Nucleus accumbens (tissue), 56 donors: ENCODE measurements at regions not wholly inside any gene's neighbourhood (a gene's known extent, or its start where the extent isn't known, plus 50 kb on each side); places are given as distances from the start of the nearest gene placed in this dataset.
"Not testable (repeated sequence)": the region's sequence is repeated elsewhere in the genome, so short reads cannot be mapped to it uniquely, and the experiment has no call there.

Source experiments
- DNase-seq, 56 donors: peaks; one replicate each; lab custom pipeline; 2025; lab: John Stamatoyannopoulos, UW

DNA sequence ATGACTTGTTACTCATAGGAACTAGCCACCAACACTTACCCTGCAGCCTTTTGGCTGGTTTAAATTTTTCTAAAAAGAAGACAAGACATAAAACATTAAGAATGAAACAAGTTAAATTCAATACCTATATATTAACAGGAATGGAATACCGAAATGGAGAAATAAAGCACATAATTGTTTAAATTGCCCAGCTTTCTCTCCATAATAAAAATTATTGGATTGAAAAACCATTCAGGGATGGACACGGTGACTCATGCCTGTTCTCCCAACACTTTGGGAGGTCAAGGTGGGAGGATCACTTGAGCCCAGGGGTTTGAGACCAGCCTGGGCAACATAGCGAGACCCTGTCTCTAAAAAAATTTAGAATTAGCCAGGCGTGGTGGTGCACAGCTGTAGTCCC lies 179.4 kb upstream of the MKLN1 start:
- no peak for DNase-seq

DNA sequence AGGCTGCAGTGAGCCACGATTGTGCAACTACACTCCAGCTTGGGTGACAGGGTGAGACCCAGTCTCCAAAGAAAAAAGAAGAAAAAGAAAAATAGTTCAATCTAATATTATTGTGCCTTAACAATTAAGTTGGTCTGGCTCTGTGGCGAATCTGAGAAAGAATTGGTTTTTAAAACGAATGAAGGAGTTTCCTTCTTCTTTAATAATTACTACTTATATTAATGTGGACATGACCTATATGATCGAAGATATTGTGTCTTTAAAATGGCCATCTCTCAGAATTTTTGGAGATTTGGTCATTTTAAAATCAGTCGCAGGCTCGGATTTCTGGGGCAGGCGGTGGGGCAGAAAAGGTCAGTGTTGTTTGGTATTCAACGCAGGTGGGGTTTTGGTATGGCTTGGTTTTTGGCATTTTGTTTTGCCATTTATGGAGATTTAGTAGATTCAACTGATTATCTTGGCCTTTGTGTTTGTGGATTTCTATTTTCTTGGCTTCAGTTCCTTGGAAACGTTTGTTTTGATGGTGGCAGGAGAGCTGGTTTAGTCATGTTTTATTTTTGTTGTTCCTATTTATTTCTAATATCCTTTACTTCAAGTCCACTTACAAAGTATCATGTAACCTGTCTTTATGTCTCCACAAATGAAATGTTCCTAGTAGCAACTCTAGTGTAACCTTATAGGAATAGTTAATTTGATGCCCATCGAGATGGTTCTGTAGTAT lies 178.8 kb upstream of the MKLN1 start:
- DNase-seq = no peak

DNA sequence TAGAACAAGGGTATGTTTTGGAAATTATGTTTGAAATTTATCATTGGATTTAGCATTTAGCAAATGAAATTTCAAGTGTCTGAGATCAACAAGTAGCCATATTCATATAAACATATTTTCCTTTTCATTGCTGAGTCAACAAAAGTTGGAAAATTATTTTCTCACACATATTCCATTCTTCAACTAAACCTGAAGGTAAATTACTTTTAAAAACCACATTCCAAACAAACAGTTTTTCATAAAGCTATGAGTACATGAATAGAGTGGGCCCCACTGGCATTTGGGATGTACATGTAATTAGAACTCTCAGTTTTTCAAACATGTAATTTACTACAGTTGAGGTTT lies 178.3 kb upstream of the MKLN1 start:
- no peak for DNase-seq

DNA sequence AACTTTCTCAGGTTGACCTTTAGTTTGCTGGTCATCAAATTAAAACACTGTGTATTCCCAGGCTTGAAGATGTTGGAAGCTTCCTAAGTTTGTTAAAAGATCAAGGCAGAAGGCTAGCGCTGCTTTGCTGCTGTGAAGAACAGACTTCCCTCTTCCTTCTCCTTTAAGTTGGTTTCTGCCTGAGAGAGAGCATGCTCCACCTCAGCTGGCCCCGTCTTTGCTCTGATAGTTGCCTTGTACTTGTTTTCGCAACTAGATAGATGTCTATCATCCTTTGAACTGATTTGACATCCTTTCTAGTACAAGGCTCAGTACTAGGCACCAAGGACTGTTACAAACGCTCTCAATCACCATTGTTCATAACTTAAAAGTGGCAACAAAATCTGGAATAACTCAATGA lies 177.8 kb upstream of the MKLN1 start:
- DNase-seq = no peak

DNA sequence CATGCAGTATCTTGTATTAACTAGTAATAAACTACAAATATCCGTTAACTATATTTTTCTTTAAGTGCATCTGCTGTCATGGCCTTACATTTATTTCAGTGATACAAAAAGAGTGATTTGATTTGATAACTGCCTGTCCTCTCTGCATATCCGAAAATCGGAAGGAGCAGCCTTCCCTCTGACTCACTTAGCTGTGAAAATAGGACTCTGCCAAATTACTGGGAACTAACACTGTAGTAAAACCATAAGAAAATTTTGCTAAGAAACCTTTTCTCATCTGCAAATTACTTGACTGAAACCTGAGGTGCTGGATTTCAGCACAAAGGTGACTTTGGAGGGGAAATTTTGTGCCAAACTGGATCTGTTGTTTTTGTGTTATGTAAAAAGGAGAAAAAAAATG lies 176.6 kb upstream of the MKLN1 start:
- no peak for DNase-seq

DNA sequence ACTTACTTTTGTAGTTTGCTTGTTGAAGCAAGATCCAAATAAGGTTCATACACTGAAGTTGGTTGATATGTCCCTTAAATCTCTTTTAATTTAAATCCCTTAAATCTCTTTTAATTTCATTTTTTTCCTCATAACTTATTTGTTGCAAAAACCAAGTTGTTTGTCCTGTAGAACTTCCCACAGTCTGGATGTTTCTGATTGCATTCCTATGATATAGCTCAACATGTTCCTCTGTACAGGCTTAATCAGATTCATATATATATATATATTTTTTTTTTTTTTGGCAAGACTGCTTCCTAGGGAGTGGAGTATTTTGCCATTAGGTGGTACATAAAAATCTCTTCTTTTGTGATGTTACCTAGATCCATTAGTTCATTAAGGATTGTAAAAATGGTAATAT lies 174.9 kb upstream of the MKLN1 start:
- no peak for DNase-seq

DNA sequence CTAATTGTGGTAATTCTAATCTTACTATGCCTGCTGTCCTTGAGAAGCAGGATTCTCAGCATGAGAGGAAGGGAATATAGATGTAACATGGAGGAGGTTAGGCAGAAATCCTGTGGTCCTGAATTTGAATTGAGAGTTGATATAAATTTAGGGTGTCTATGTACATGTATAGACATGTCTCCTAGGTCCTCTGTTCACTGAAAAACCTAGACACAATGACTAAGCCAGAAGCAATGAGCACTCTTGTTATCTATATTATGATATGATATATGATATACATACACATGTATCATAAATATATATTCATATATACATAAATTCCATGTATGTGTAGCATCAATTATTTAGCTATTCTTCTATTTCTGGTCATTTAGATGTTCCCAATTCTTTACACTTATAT lies 173.3 kb upstream of the MKLN1 start:
- no peak for DNase-seq

DNA sequence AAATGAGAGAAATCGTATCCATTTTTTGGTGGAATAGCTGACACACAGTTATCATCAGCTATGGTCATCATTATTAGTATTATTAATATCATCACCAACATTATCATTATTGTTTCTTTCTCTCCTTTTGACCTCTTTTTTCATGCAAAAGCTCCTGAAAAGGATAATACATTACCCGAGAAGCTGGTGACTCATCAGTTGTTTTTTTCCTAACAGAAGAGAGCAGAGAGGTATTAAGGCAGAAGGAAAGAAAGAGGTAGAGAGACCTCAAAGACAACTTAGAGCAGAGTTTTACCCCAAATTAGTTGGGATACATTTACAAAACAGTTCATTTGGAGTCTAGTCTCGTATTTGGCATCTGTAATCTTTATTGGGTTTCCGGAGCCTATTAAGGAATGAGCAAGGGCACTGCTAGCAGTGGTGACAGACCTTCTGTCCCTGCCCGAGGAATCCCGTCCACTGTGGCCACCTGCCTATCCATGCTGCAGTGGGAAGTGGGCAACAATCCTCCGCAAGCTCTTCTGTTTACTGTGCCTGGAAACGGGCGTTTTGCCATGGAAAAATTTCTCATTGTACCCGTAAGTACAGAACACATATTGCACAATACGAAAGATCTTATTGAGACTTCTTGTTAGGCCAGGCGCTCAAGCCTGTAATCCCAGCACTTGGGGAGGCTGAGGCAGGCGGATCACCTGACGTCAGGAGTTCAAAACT lies 170.0 kb upstream of the MKLN1 start:
- DNase-seq = no peak

DNA sequence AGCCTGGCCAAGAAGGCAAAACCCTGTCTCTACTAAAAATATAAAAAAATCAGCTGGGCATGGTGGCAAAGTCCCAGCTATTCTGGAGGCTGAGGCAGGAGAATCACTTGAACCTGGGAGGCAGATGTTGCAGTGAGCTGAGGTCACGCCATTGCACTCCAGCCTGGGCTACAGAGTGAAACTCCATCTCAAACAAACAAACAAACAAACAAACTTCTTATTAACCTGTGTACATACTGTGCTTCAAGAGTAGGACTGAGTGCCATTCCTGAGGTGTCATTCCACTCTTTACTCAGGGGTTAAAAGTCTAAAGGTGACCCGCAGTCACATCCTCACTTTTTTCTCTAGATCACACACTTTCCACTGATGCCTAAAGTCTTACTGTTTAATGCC lies 169.4 kb upstream of the MKLN1 start:
- not testable (repeated sequence) for DNase-seq

DNA sequence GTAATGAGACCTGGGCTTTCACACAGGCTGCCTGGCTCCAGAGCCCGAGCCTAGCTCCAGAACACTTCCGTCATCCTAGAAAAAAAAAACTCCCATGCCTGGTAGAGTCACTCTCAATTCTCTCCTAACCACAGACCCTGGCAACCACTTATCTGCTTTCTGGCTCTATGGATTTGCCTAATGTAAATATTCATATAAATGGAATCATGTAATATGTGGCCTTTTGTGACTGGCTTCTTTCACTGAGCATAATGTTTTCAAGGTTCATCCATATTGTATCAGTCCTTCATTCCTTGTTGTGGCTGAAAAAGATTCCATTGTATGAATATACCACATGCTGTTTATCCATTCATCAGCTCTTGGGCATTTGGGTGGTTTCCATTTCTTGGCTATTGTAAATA lies 167.7 kb upstream of the MKLN1 start:
- DNase-seq = no peak

DNA sequence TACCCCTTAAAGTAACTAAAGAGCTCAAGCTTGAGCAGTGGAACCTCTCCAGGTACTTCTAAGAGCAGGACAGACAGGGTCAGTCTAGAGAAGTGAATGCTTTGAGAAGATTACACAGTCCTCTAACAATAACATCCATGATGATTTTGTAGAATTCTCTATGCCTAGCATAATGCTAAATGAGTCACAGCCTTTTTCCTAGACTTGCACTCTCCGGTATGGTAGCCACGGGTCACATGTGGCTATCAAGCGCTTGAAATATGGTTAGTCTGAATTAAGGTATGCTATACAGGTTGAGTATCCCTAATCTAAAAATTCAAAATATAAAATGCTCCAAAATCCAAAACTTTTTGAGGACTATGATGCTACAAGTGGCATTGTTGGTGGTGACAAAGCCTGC lies 166.6 kb upstream of the MKLN1 start:
- no peak for DNase-seq

DNA sequence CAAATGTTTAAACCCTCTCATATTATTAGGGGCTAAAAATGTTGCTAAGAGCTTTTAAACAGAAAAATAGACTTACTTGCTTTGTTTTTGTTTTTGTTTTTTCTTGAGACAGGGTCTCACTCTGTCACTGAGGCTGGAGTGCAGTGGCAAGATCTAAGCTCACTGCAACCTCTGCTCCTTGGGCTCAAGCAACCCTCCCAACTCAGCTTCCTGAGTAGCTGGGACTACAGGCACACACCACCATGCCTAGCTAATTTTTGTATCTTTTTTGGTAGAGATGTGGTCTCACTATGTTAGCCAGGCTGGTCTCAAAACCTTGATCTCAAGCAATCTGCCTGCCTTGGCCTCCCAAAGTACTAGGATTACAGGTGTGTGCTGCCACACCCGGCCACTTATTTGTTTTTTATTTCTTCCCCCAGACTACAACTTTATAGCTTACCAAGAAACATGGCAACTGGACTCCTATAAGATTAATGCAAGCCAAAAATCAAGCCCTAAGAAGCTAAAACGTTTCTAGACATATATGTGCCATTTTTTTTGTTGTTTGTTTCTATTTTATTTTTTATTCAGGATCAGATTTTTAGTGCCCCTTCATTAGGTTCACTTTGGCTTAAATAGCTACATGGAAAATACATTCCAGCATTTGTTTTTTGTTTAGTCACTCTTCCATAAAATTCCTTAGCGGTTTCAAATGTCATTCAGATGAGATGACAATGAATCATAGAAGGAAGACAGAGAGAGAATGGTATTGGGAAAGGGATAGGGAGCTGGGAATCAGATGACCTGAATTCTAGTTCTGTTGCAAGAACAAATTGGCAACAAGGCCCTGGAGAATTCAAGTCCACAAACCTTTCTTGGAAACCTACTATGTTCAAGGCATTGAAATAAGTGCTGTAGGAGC lies 163.4 kb upstream of the MKLN1 start:
- no peak for DNase-seq

DNA sequence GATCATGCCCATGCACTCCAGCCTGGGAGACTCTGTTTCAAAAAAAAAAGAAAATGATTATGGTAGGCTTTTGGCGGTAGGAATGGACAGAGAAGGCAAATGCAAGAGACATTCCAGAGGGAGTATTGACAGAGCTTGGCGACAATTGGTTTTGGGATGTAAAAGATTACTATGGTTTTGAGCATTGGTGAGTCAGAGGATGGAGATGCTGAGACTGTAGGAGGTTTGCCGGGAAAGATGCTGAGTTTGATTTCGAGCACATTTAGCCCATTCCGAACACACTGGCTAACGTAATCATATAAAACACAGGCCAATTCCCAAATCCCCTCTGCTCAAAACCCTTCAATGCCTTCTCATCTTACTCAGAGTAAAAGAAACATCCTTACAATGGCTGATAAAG lies 161.6 kb upstream of the MKLN1 start:
- DNase-seq = no peak

DNA sequence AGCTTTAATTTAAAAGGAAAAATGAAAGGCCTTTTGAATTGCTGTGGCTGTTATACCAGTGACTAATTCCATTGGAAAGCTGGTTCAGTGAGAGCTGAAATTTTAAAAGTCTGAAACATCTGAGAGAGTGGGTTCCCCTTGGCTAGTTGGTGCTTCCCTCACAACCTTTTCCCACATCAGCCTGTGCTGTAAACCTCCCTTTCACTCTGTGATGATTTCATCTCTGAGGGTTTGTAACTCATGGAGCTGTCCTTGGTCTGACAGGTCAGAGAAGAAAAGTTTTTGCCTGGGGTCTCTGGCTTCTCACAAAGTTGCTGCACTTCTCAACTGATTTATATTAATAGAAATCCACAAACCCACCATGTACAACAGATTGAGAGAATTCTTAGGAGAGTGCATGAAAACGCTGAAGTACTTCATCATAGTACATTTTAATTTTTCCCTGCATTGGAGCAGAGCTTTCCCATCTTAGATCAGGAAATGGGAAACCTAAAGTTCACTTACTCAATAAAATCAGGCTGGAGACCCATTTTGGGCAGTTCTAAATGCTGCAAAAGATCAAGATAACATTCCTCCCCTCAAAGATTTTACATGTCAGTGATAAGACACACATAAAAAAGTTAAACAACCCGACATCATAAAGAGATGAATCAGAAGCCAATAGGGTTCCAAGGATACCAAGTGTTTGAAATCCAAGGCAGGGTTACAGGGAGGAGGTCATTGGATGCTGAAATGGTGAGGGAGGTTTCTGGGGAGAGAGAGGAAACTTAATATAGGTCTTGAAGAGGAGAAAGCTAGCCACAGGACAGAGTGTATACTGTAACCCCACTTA lies 157.0 kb upstream of the MKLN1 start:
- no peak for DNase-seq

DNA sequence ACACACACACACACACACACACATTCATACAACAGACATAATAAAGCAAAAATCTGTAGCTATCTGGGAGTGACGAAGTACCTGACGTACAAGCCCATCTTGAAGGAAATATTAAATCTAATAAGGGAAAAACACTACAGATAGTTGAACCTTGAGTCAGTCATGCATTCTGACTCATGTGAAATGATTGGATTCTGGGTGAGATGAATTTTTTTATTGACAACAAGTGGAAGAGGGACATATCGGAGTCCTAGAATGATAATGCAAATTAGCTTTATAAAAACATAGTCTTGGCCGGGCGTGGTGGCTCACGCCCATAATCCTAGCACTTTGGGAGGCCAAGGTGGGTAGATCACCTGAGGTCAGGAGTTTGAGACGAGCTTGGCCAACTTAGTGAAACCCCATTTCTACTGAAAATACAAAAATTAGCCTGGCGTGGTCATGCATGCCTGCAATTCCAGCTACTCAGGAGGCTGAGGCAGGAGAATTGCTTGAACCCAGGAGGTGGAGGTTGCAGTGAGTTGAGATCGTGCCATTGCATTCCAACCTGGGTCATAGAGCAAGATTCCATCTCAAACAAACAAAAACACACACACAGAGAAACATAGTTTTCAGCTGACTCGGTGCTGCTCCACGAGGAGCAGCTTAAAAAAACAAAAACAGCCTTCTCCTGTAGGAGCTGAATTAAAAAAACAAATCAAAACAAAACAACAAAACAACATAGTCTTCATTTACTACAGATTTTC lies 154.4 kb upstream of the MKLN1 start:
- DNase-seq = no peak

DNA sequence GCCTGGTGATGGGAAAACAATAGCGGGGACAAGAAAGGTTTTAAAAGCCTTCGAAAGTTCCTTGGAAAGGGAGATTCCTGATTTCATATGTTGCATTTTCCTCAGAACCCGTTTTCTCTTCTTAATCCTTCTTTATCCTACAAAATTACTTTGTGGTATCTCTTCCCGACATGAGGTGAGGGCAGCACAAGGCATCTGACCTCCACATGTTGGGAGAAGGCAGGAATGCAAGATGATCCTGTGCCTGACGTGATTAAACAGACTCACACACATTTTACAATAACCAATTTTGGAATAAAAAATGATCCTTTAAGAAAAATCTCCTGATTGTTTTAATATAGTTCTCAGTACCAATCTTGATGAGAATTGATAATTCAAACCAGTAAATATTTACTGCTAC lies 153.3 kb upstream of the MKLN1 start:
- no peak for DNase-seq

DNA sequence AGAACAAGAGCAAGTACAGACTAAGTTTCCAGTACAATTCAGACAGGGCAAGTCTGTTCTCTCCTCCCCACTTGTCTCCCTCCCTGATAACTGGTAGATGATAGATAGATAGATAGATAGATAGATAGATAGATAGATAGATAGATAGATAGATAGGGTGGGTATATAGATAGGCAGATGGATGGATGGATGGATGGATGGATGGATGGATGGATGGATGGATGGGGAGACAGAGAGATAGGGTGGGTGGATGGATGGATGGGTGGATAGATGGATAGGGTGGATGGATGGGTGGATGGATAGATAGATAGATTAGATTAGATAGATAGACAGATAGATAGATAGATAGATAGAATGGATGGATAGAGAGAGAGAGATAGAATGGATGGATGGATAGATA lies 152.8 kb upstream of the MKLN1 start:
- no peak for DNase-seq

DNA sequence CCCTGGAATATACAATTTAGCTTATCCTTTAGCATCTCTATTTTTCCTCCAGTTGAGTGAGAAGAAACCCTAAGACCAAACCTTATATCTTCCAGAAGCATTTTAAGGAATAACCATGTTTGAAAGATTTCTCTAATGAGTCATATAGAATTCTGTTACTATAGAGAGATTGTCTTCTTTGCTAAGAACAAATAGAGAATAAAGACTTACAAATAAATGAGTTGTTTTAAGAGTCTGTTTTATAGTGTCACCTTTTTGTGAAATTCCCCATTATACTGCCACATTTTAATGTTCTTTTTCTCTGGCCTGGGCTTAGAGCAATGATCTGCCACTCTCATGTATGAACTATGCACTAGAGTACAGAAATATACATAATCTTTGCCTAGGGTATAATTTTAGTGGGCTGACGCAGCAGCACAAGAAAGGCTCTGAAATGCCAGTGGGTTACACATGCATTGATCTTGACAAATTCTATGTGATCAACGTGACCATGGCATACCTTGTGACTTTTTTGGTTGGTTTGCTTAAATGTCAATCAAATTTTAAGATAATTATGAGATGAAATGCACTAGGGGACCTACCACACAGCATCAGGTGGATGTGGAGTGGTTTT lies 145.1 kb upstream of the MKLN1 start:
- no peak for DNase-seq

DNA sequence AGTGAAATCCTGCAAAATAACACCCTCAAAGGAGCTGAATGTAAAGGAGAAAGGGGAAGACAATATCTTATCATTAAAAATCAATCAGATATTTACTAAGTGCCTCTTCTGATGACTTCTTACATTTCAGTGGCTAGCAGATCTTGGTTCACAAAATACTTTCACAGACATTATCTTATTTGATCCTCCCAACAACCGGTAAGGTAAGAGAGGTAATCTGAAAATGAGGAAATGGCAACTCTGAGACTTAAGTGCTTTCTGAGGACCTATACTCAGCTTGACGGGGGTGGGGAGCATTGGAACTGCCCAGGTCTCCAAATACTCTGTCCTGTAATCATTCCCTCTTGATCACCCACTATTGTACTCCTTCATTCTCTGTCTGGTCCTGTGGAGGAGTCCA lies 144.6 kb upstream of the MKLN1 start:
- no peak for DNase-seq
